HUDEP-2 (cell line): ENCODE measurements at regions not wholly inside any gene's neighbourhood (a gene's known extent, or its start where the extent isn't known, plus 50 kb on each side); places are given as distances from the start of the nearest gene placed in this dataset.
"Not testable (repeated sequence)": the region's sequence is repeated elsewhere in the genome, so short reads cannot be mapped to it uniquely, and the experiment has no call there.

Source experiments
- DNase-seq, 76 experiments: peaks; one replicate each; lab custom pipeline; 2025; ENCODE audit not compliant: unreplicated experiment in 76 of 76; lab: John Stamatoyannopoulos, UW

GRCh38 chr5:157963244-157963643 is 104.3 kb upstream of the CLINT1 start:
- DNase-seq, result no peak

GRCh38 chr5:157962686-157963085 is 103.7 kb upstream of the CLINT1 start:
- DNase-seq, result not testable (repeated sequence)

- DNase-seq, result no peak
Observed at GRCh38 chr5:157961896-157962590, 103.1 kb upstream of the CLINT1 start.

- DNase-seq, result no peak
Observed at GRCh38 chr5:157961176-157961575, 102.2 kb upstream of the CLINT1 start.

- DNase-seq, result no peak
Observed at GRCh38 chr5:157959370-157959769, 100.4 kb upstream of the CLINT1 start.

- DNase-seq, result no peak
Observed at GRCh38 chr5:157956271-157956885, 97.4 kb upstream of the CLINT1 start.

- DNase-seq, result no peak
Observed at GRCh38 chr5:157955541-157956172, 96.7 kb upstream of the CLINT1 start.

- no peak for DNase-seq
Observed at GRCh38 chr5:157952374-157952685, 93.4 kb upstream of the CLINT1 start.

- DNase-seq, result no peak
Observed at GRCh38 chr5:157951673-157952373, 92.9 kb upstream of the CLINT1 start.

GRCh38 chr5:157949520-157949919 is 90.6 kb upstream of the CLINT1 start:
- DNase-seq, result no peak

GRCh38 chr5:157948738-157949410 is 89.9 kb upstream of the CLINT1 start:
- peak in 72 of 76 experiments; percentile 11 to 84 (median 63) for DNase-seq

- no peak for DNase-seq
Observed at GRCh38 chr5:157947156-157947555, 88.2 kb upstream of the CLINT1 start.

- DNase-seq, result not testable (repeated sequence)
Observed at GRCh38 chr5:157945822-157946221, 86.9 kb upstream of the CLINT1 start.

GRCh38 chr5:157944938-157945337 is 86.0 kb upstream of the CLINT1 start:
- no peak for DNase-seq

GRCh38 chr5:157944077-157944633 is 85.2 kb upstream of the CLINT1 start:
- DNase-seq, result no peak

- no peak for DNase-seq
Observed at GRCh38 chr5:157942595-157942994, 83.7 kb upstream of the CLINT1 start.

- DNase-seq, result no peak
Observed at GRCh38 chr5:157941616-157942015, 82.7 kb upstream of the CLINT1 start.

GRCh38 chr5:157938101-157938500 is 79.2 kb upstream of the CLINT1 start:
- DNase-seq, result not testable (repeated sequence)

GRCh38 chr5:157936776-157937501 is 78.0 kb upstream of the CLINT1 start:
- DNase-seq, result not testable (repeated sequence)

- DNase-seq, result peak in 2 of 76 experiments; percentile 18 to 24
Observed at GRCh38 chr5:157934600-157934999, 75.7 kb upstream of the CLINT1 start.
